Activated naive CD4-positive, alpha-beta T cell treated with anti-CD3 and anti-CD28 coated beads, Interleukin-2, amount 10 ng/mL, durations not matched to agents 7 days and 5 days (primary cell): ENCODE measurements at regions not wholly inside any gene's neighbourhood (a gene's known extent, or its start where the extent isn't known, plus 50 kb on each side); places are given as distances from the start of the nearest gene placed in this dataset.
"Not testable (repeated sequence)": the region's sequence is repeated elsewhere in the genome, so short reads cannot be mapped to it uniquely, and the experiment has no call there.

ENCODE experiments used
- CTCF ChIA-PET: fragments of 350-600 bp; sonication (Branson Sonifier 250); formaldehyde crosslinking; loops from one replicate; lab custom pipeline; 2021; ENCODE audit warnings: antibody characterized with exemption; lab: Charles Lee
- DNase-seq: peaks from one replicate; pipeline ENCODE4 v3.0.0-alpha.2; 2020
- H3K27ac Mint-ChIP-seq: one replicate; pipeline ENCODE4 v1.8.0; 2021; ENCODE audit warnings: mild to moderate bottlenecking, moderate library complexity, mixed read lengths
- H3K27me3 Mint-ChIP-seq: one replicate; pipeline ENCODE4 v1.8.0; 2021; ENCODE audit warnings: mild to moderate bottlenecking, mixed read lengths
- H3K36me3 Mint-ChIP-seq: one replicate; pipeline ENCODE4 v1.8.0; 2021; ENCODE audit warnings: mixed read lengths
- H3K4me1 Mint-ChIP-seq: one replicate; pipeline ENCODE4 v1.8.0; 2021; ENCODE audit warnings: mixed read lengths
- H3K4me3 Mint-ChIP-seq: one replicate; pipeline ENCODE4 v1.8.0; 2021; ENCODE audit warnings: mild to moderate bottlenecking, moderate library complexity, mixed read lengths
- H3K9me3 Mint-ChIP-seq: one replicate; pipeline ENCODE4 v1.8.0; 2021; ENCODE audit warnings: mixed read lengths

- Mint-ChIP-seq H3K4me3 (no peak overlapping the region), H3K27me3 (peaks cover 6% of the 10 kb centered on the region), H3K36me3 (no peaks in the 10 kb centered on the region), H3K4me1 (no peaks in the 10 kb centered on the region), H3K27ac (no peak overlapping the region), H3K9me3 (no peaks in the 10 kb centered on the region)
- CTCF ChIA-PET, result interaction anchor here (2.0 to 5.2 kb wide), 4 partner anchors 24 to 324 kb away, joined by 6 to 27 read pairs (median 12); no protein-coding TSS in a partner anchor
- DNase-seq, result no peak
Observed at GRCh38 chr1:67537667-67538018, 107.4 kb upstream of the SERBP1 start.

- no peak overlapping the region for H3K4me3 Mint-ChIP-seq
- peaks cover 6% of the 10 kb centered on the region for H3K27me3 Mint-ChIP-seq
- H3K4me1 Mint-ChIP-seq, result no peaks in the 10 kb centered on the region
- H3K27ac Mint-ChIP-seq, result no peak overlapping the region
- H3K9me3 Mint-ChIP-seq, result no peaks in the 10 kb centered on the region
- no peaks in the 10 kb centered on the region for H3K36me3 Mint-ChIP-seq
- DNase-seq, result no peak
- CTCF ChIA-PET, result interaction anchor here (1.6 to 5.2 kb wide), 3 partner anchors 220 to 226 kb away, joined by 3 to 27 read pairs (median 7); no protein-coding TSS in a partner anchor
Observed at GRCh38 chr1:67540025-67540732, 110.0 kb upstream of the SERBP1 start.

DNA sequence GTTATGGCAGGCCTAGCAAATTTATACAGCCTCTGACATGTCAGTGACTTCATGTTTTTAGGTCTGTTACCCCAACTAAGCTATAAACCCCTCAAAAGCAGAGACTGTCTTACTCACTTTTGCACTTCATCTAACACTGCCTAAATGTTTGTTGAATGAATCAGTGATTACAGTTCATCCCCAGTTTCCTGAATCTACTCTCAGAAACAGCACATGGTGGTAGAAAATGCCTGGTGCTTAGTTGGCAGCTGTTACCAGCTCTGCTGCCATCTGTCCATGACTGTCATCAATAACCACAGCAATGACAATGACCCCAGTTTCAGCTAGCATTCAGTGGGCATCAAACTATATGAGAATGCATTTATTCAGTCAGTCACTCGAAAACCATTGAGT, 110.5 kb upstream of the SERBP1 start:
- CTCF ChIA-PET, result interaction anchor here (1.5 to 5.2 kb wide), 3 partner anchors 21 to 225 kb away, joined by 3 to 27 read pairs (median 3); no protein-coding TSS in a partner anchor
- no peak overlapping the region for H3K27ac Mint-ChIP-seq
- no peak overlapping the region for H3K4me3 Mint-ChIP-seq
- no peaks in the 10 kb centered on the region for H3K4me1 Mint-ChIP-seq
- DNase-seq, result no peak
- no peaks in the 10 kb centered on the region for H3K9me3 Mint-ChIP-seq
- H3K36me3 Mint-ChIP-seq, result no peaks in the 10 kb centered on the region
- peaks cover 6% of the 10 kb centered on the region for H3K27me3 Mint-ChIP-seq

DNA sequence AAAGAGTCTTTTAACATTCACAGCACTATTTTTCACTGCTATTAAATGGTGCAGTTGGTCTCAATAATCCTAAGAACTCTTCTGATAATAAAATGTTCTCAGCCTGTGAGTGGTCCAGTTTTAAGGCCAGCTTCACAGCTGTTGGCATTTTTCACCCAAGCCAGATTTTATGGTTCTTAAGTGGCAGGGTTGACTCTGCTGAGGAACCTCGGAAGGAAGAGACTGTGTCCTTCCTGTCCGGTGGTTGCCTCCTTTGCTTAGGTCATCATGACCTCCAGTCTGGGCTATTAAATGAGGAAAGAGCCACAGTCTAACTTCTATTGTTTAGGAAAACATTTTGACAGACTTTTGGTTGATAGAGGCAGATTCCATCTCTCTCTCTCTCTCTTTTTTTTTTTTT, 112.5 kb upstream of the SERBP1 start:
- H3K27me3 Mint-ChIP-seq, result peaks cover 11% of the 10 kb centered on the region
- H3K36me3 Mint-ChIP-seq, result no peaks in the 10 kb centered on the region
- no peak overlapping the region for H3K27ac Mint-ChIP-seq
- CTCF ChIA-PET, result no interaction called here
- no peak overlapping the region for H3K4me3 Mint-ChIP-seq
- no peaks in the 10 kb centered on the region for H3K4me1 Mint-ChIP-seq
- DNase-seq, result no peak
- no peaks in the 10 kb centered on the region for H3K9me3 Mint-ChIP-seq

DNA sequence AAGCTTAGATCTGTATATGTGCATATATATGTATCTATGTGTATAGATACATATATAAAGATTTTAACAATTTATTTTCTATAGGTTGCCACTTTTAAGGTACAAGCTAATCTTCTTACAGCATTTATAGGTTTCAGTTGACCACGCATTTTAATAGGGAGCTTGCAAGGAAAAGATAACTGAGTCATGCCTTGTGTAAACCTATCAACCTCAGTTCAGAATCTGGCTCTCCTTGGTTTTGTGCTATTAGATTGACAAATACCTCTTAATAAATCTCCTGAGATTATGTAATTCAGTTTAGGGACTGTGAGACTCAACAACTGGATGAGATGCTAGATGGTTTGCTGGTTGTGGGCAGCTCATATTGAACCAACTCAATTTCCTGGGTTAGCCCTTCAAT, 114.7 kb upstream of the SERBP1 start:
- no peak for DNase-seq
- Mint-ChIP-seq H3K4me3 (no peak overlapping the region), H3K27ac (no peak overlapping the region), H3K27me3 (peaks cover 14% of the 10 kb centered on the region), H3K4me1 (no peaks in the 10 kb centered on the region), H3K36me3 (no peaks in the 10 kb centered on the region), H3K9me3 (no peaks in the 10 kb centered on the region)
- CTCF ChIA-PET, result interaction anchor here (0.6 to 2.4 kb wide), 7 partner anchors 9 to 221 kb away, joined by 3 to 11 read pairs (median 4); no protein-coding TSS in a partner anchor

GRCh38 chr1:67545364-67545763, 115.2 kb upstream of the SERBP1 start:
- no peak overlapping the region for H3K4me3 Mint-ChIP-seq
- H3K27ac Mint-ChIP-seq, result no peak overlapping the region
- CTCF ChIA-PET, result interaction anchor here (0.9 to 2.4 kb wide), 6 partner anchors 10 to 215 kb away, joined by 3 to 11 read pairs (median 4); no protein-coding TSS in a partner anchor
- no peak for DNase-seq
- no peaks in the 10 kb centered on the region for H3K36me3 Mint-ChIP-seq
- no peaks in the 10 kb centered on the region for H3K4me1 Mint-ChIP-seq
- peaks cover 10% of the 10 kb centered on the region for H3K27me3 Mint-ChIP-seq
- no peaks in the 10 kb centered on the region for H3K9me3 Mint-ChIP-seq

- no peak overlapping the region for H3K4me3 Mint-ChIP-seq
- no peak overlapping the region for H3K27ac Mint-ChIP-seq
- DNase-seq, result no peak
- H3K36me3 Mint-ChIP-seq, result no peaks in the 10 kb centered on the region
- H3K27me3 Mint-ChIP-seq, result peaks cover 24% of the 10 kb centered on the region
- no peaks in the 10 kb centered on the region for H3K9me3 Mint-ChIP-seq
- CTCF ChIA-PET, result interaction anchor here (1.2 to 1.6 kb wide), 2 partner anchors 10 to 214 kb away, joined by 4 to 5 read pairs; no protein-coding TSS in a partner anchor
- H3K4me1 Mint-ChIP-seq, result no peaks in the 10 kb centered on the region
Observed at GRCh38 chr1:67551375-67551774, 121.2 kb upstream of the SERBP1 start.

- H3K9me3 Mint-ChIP-seq, result no peaks in the 10 kb centered on the region
- no peak for DNase-seq
- H3K27me3 Mint-ChIP-seq, result peaks cover 23% of the 10 kb centered on the region
- CTCF ChIA-PET, result interaction anchor here (0.7 to 1.6 kb wide), 5 partner anchors 9 to 565 kb away, joined by 3 to 5 read pairs (median 4); no protein-coding TSS in a partner anchor
- no peak overlapping the region for H3K27ac Mint-ChIP-seq
- H3K4me3 Mint-ChIP-seq, result no peak overlapping the region
- H3K36me3 Mint-ChIP-seq, result no peaks in the 10 kb centered on the region
- no peaks in the 10 kb centered on the region for H3K4me1 Mint-ChIP-seq
Observed at GRCh38 chr1:67552336-67552759, 122.1 kb upstream of the SERBP1 start.

DNA sequence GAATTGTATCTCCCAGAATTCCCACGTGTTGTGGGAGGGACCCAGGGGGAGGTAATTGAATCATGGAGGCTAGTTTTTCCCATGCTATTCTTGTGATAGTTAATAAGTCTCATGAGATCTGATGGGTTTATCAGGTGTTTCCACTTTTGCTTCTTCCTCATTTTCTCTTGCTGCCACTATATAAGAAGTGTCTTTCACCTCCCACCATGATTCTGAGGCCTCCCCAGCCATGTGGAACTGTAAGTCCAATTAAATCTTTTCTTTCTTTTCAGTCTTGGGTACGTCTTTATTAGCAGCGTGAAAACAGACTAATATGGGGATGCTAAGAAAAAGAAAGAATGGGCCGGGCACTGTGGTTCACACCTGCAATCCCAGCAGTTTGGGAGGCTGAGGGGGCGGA, 124.0 kb upstream of the SERBP1 start:
- peaks cover 20% of the 10 kb centered on the region for H3K27me3 Mint-ChIP-seq
- not testable (repeated sequence) for H3K4me1 Mint-ChIP-seq, DNase-seq, H3K27ac Mint-ChIP-seq, H3K36me3 Mint-ChIP-seq, H3K4me3 Mint-ChIP-seq, H3K9me3 Mint-ChIP-seq
- CTCF ChIA-PET, result interaction anchor here (1.4 kb wide), 1 partner anchor 206 kb away, joined by 4 read pairs; no protein-coding TSS in a partner anchor

DNA sequence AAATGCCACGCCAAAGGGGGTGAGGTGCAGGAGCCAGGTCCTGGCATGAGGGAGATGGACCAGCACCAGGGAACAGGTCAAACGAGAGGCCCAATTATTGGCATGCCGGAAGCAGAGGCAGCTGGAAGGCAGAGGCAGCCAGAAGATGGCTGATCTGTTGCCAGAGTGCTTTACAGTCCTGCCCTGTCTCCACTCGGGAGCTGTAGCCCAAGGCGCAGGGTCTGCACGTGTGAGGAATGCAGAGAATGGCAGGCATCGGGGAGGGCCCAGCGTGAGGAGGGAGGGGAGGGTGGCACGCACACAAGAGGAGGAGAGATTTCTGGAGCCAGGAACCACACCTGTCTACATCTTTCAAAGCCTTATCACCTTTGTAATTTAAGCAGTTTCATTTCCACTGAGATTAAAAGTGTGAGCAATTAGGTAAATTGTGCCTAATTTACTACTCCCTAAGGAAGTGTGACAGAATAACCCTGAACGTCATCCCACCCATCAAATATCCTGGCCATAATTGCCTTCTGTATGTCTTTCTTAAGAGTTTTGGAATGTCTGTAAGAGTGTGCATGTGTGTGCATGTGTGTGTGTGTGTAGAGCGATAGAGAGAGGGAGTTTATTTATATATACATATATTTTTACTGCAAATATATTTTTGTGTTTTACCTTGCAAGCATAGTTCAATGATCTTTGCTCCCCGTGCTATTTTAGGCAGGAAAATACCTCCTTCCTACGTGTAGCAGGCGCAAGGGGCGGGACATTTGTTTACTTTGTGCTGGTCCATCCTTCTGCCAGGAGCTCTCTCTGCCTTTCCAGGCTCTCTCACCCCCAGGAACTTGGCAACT, 125.5 kb upstream of the SERBP1 start:
- Mint-ChIP-seq H3K4me1 (no peaks in the 10 kb centered on the region), H3K36me3 (no peaks in the 10 kb centered on the region), H3K4me3 (no peak overlapping the region), H3K27ac (no peak overlapping the region), H3K9me3 (no peaks in the 10 kb centered on the region), H3K27me3 (peaks cover 29% of the 10 kb centered on the region)
- DNase-seq, result no peak
- CTCF ChIA-PET, result interaction anchor here (0.7 to 7.8 kb wide), 4 partner anchors 9 to 803 kb away, joined by 3 to 158 read pairs (median 4); no protein-coding TSS in a partner anchor

DNA sequence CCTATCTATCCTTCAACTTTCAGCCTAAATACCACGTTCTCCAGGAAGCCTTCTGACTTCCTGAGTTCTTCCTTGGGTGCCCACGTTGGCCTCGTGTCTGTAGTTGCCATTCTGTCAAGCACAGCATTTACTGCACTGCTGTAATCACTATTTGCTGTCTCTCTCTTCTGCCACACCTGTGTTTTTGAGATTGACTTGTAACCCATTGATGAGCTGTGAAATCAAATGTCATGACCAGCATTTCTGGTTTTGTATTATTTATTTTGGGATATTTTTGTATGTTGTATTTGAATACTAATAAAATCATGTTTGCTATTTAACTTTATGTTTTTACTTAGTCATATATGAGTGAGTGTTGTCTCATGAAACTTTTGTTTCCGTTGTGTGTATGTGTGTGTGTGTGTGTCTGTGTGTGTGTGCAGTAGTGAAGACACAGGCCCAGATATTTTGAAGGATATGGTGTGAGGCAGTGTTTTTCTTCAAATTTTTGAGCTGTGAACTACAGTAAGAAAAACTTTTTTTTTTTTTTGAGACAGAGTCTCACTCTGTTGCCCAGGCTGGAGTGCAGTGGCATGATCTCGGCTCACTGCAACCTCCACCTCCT, 126.2 kb upstream of the SERBP1 start:
- Mint-ChIP-seq H3K36me3 (no peaks in the 10 kb centered on the region), H3K27me3 (peaks cover 28% of the 10 kb centered on the region), H3K4me1 (no peaks in the 10 kb centered on the region), H3K4me3 (no peak overlapping the region), H3K27ac (no peak overlapping the region), H3K9me3 (no peaks in the 10 kb centered on the region)
- DNase-seq, result no peak
- CTCF ChIA-PET, result interaction anchor here (1.0 to 7.8 kb wide), 3 partner anchors 8 to 203 kb away, joined by 3 to 158 read pairs (median 3); no protein-coding TSS in a partner anchor

- no peak overlapping the region for H3K27ac Mint-ChIP-seq
- no peaks in the 10 kb centered on the region for H3K36me3 Mint-ChIP-seq
- no peaks in the 10 kb centered on the region for H3K9me3 Mint-ChIP-seq
- no peaks in the 10 kb centered on the region for H3K4me1 Mint-ChIP-seq
- DNase-seq, result no peak
- no peak overlapping the region for H3K4me3 Mint-ChIP-seq
- CTCF ChIA-PET, result interaction anchor here (0.6 to 7.8 kb wide), 7 partner anchors 10 to 208 kb away, joined by 3 to 158 read pairs (median 3); no protein-coding TSS in a partner anchor
- peaks cover 22% of the 10 kb centered on the region for H3K27me3 Mint-ChIP-seq
Observed at GRCh38 chr1:67557696-67558448, 127.1 kb upstream of the GADD45A start.
